CD4-positive, alpha-beta T cell treated with Interleukin-15 for 4 hours (primary cell): ENCODE measurements at regions not wholly inside any gene's neighbourhood (a gene's known extent, or its start where the extent isn't known, plus 50 kb on each side); places are given as distances from the start of the nearest gene placed in this dataset.
"Not testable (repeated sequence)": the region's sequence is repeated elsewhere in the genome, so short reads cannot be mapped to it uniquely, and the experiment has no call there.

ENCODE experiments used
- DNase-seq: peaks from one replicate; pipeline ENCODE4 v3.0.0-alpha.2; 2020; ENCODE audit warnings: low spot score

GRCh38 chr15:38128341-38128781, 124.3 kb upstream of the SPRED1 start:
- DNase-seq, result no peak

DNA sequence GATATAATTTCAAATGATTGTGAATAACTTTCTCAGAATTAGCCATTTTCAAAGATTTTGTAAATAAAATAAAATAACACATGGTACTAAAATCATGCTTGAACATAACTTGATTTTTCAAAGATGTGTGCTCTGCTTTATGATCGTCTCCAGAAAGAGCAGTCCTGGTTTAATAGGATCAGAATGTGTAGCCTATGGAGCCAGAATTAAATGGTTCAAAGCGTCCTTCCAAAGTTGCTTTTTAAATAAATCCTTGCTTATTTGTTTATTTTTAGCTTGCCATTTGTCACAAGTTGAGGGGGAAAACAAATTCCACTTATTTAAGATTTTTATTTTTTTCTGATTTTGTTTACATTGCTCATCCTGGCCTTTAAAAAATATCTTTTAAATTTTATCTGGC, 123.7 kb upstream of the SPRED1 start:
- no peak for DNase-seq

GRCh38 chr15:38129531-38130204, 123.0 kb upstream of the SPRED1 start:
- no peak for DNase-seq

GRCh38 chr15:38130205-38130567, 122.5 kb upstream of the SPRED1 start:
- no peak for DNase-seq

- DNase-seq, result no peak
Observed at GRCh38 chr15:38130740-38131498, 121.7 kb upstream of the SPRED1 start.

GRCh38 chr15:38134252-38134651, 118.4 kb upstream of the SPRED1 start:
- DNase-seq, result no peak

- DNase-seq, result not testable (repeated sequence)
Observed at GRCh38 chr15:38142195-38142594, 110.4 kb upstream of the SPRED1 start.

DNA sequence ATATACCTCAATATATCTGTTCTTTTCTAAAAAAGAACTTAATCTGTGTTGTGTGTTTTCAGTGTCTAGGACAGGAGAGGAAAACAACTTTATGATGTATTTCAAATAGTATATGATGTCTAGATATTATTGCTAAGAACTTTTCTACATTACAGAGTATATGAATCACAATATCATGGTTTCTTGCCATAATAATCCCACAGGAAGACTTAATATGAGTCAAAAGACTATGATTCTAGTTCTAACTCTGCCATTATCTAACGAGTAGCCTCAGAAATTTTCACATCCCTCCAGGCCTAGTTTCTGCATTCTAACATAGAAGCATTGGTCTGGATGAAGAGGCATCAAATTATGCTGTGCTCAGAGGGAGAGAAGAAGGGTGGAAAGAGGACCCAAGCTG, 107.7 kb upstream of the SPRED1 start:
- DNase-seq, result no peak

DNA sequence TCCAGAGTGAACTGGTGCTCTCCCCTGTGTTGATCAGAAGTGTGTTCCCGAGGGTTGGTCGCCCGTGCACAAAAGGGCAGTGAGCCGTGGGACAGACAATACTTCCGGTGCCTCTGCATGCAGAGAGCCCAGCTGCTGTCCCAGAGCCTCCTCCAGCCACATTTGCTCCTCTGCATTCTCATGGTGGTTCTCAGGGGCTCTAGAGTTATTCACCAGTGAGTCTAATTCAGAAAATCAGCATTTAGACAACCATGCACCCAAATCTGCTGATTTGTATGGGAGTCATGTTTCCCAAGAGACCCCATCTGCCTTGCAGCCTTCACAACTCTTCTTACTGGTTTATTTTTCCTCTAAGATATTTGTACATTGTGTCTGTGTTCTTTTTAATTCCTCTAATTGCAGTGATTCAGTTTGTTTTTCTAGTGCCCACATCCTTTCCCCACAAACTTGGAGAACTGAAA, 107.0 kb upstream of the SPRED1 start:
- DNase-seq, result no peak

DNA sequence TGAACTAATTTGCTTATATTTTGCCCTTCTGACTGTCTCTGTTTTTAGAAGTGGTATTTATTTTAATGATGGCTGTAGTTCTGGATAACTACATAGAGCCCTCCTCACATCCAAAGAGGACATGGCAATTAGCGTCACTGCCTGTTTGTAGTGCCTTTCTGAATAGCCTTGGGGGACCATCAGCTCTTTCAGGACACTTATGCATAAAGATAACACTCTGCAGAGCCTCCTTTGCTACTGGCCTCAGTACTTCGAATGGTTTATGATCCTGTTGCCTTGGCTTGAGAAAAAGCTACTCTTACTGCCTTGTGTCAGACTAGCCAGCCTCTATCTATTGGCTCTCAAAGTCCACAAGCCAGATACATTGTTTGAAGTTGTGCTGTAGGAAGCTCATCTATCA, 105.4 kb upstream of the SPRED1 start:
- DNase-seq, result no peak

GRCh38 chr15:38148471-38148870, 104.2 kb upstream of the SPRED1 start:
- DNase-seq, result no peak

GRCh38 chr15:38149315-38149714, 103.3 kb upstream of the SPRED1 start:
- no peak for DNase-seq

DNA sequence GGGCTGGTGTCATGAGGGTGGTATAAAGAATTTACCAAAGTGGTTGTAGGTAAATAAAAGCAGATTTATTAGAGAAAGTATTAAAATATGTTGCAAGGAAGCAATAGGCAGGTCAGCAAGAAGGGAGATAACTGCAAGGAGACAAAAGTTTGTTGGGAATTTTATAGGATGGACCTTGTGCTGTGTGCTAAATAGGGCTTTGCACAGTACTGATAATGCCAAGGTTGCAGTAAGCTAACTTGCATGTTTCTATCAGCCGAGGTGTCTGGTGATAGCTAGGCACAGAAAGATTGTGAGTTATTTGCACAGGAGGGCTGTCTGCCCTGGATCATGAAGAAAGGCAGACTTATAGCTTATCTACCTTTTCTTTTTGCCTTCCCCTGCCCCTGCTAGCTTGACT, 102.5 kb upstream of the SPRED1 start:
- no peak for DNase-seq

DNA sequence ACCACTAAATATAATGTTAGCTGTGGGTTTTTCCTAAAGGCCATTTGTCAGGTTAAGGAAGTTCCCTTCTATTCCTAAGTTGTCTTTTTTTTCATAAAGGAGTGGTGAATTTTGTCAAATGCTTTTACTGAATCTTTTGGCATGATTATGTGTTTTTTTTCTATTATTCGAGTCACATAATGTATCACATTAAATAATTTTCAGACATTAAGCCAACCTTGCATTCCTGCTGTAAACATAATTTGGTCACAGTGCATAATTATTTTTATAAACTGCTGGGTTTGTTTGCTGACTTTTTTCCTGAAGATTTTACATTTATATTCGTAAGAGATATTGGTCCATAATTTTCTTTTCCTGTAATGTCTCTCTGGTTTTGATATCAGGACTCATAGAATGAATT, 101.8 kb upstream of the SPRED1 start:
- DNase-seq, result no peak

DNA sequence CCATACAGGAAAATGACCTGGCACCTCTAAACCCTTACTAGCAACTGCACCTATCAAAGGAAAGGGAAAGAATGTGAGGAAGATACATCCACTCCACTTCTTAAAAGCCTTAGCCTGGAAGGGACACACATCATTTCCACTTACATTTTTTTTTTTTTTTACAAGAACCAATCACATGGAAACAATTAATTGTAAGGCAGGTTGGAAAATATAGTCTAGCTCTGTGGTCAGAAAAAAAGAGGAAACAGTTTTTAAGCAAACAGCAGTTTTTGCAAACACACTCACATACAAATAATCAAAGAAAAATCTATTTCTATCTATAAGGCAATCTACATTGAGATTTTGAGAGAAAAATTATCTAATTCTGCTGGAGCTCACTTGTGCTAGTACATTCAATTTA, 98.9 kb upstream of the SPRED1 start:
- DNase-seq, result no peak

DNA sequence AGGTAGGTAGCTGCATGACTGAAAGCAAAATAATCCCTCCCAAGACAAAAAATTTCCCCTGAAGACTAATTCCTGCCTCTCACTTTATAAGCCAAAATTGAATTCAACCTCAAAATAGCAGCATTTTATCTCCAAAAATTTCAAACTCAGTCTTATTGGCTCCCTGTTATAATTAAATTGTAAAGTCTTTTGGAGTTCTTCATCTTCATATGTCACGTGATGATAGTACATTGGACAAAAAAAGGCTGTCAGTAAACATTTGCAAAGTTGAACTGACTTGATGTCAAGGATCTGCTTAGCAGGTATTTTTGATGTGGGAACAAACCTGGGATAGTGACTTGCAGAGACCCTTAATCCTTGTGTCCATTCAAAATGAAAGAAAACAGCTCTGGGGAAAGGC, 98.4 kb upstream of the SPRED1 start:
- DNase-seq, result no peak

- no peak for DNase-seq
Observed at GRCh38 chr15:38154837-38155236, 97.8 kb upstream of the SPRED1 start.

DNA sequence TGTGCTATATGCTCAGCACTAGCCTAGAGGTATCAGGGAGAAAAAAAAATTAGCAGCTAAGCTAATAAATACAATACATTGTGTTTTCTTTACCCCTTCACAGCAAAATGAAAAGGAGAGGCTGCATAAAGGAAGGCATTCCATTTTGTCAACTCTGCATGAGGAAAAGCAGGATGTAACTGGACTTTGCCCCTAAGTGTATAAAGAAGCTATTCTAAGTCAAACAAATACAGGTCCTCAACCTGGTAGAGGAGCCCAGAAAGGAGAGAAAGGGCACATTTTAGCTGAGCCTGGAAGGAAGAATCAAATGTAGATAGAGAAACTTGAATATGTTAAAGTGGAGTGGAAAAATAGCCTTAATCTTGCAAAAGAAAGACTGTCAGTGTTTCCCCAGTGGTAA, 89.0 kb upstream of the SPRED1 start:
- no peak for DNase-seq

DNA sequence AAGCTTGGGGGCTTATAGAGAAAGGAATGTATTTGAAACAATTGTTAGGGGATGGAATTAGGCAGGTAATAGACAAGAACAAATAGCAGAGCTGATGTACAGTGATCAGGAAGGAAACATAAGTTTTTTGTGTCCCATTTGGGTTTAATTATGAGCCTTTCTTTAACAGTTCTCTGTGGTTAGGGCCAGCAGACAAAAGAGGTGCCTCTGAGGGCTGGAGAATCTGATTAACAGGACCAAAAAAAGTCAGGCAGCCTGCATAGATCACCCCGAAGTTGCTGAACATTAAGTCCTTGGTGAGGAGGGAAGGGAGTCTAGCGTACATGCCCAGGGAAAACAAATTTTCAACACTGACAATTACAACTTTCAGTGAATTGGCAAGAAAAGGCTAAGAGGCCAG, 88.6 kb upstream of the SPRED1 start:
- DNase-seq, result no peak

GRCh38 chr15:38164507-38164906, 88.1 kb upstream of the SPRED1 start:
- DNase-seq, result no peak

DNA sequence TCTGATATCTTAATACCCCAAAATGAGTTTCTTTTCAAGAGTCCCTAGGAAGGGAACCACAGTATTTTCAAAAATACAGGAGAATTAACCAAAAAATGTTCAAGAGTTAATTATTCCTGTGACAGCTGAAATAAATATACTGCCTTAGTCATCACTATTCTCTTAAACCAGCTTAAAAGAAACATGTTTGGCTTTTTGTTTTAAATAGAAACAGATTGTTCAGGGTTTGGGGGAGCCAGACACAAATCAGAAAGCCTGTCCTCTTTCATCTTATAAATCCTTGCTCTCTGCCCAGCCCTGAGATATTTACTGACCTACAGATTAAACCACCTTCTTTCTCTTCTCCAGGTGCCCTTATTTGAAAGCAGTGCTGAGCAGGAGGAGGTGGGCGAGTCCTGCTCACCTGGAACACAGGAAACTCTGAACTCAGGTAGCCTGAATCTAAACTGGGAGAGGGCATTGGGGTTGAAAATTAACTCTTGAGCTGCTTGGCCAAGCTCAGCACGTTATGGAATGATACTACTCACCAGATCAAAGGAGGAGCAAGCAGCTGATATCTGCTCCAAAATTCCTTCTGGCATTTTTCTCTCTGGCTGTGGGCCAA, 84.1 kb upstream of the SPRED1 start:
- DNase-seq, result no peak

GRCh38 chr15:38171973-38172372, 80.7 kb upstream of the SPRED1 start:
- no peak for DNase-seq

- no peak for DNase-seq
Observed at GRCh38 chr15:38174691-38175090, 77.9 kb upstream of the SPRED1 start.
